ENCODE measurements at regions not wholly inside any gene's neighbourhood (a gene's known extent, or its start where the extent isn't known, plus 50 kb on each side); places are given as distances from the start of the nearest gene placed in this dataset.

- no peaks in the 10 kb centered on the region for H3K4me1 ChIP-seq (replicated peaks in 1 of 2)
- intact Hi-C loops (cut with DNase I), result no loop called here
- no peak for TF ChIP-seq CTCF (IDR thresholded peaks at IDR 0.05)
- no peak for TF ChIP-seq POLR2A (IDR thresholded peaks at IDR 0.05)
- no peaks in the 10 kb centered on the region for H3K9me3 ChIP-seq (replicated peaks in 1 of 3)
- H3K27me3 ChIP-seq, result no peaks in the 10 kb centered on the region
- no peaks in the 10 kb centered on the region for H3K36me3 ChIP-seq (replicated peaks in 1 of 2)
- no peak for DNase-seq
- H3K27ac ChIP-seq, result no peak overlapping the region
- no peak overlapping the region for H3K4me3 ChIP-seq
- 50 to 98% (median 92%) methylated on average over 1 of the region's 1 CpG for WGBS, 4 donors
Measured at GRCh38 chr1:219316066-219316465, 142.4 kb downstream of the LYPLAL1 start.

- 96 to 98% (median 96%) methylated on average over 2 of the region's 2 CpGs for WGBS, 4 donors
- Histone ChIP-seq H3K4me1 (replicated peaks in 1 of 2) (peaks cover 6 to 8% of the 10 kb centered on the region in 2 donors), H3K27me3 (no peaks in the 10 kb centered on the region), H3K4me3 (no peak overlapping the region), H3K36me3 (replicated peaks in 1 of 2) (no peaks in the 10 kb centered on the region), H3K9me3 (replicated peaks in 1 of 3) (no peaks in the 10 kb centered on the region), H3K27ac (no peak overlapping the region)
- TF ChIP-seq POLR2A (IDR thresholded peaks at IDR 0.05) (no peak), CTCF (IDR thresholded peaks at IDR 0.05) (no peak)
- no peak for DNase-seq
- intact Hi-C loops (cut with DNase I), result no loop called here
Measured at GRCh38 chr1:219313961-219314360, 140.3 kb downstream of the LYPLAL1 start.

GRCh38 chr1:219312967-219313366 lies 139.3 kb downstream of the LYPLAL1 start:
- intact Hi-C loops (cut with DNase I), result no loop called here
- peak in 1 of 7 donors; percentile 9 for DNase-seq
- TF ChIP-seq CTCF (IDR thresholded peaks at IDR 0.05), result no peak
- TF ChIP-seq POLR2A (IDR thresholded peaks at IDR 0.05), result no peak
- Histone ChIP-seq H3K9me3 (replicated peaks in 1 of 3) (no peaks in the 10 kb centered on the region), H3K27me3 (no peaks in the 10 kb centered on the region), H3K36me3 (replicated peaks in 1 of 2) (no peaks in the 10 kb centered on the region), H3K27ac (no peak overlapping the region), H3K4me1 (replicated peaks in 1 of 2) (peaks cover 6 to 8% of the 10 kb centered on the region in 2 donors), H3K4me3 (no peak overlapping the region)
- WGBS, 4 donors, result 48 to 64% (median 62%) methylated on average over 3 of the region's 3 CpGs

- Histone ChIP-seq H3K9me3 (replicated peaks in 1 of 3) (no peaks in the 10 kb centered on the region), H3K36me3 (replicated peaks in 1 of 2) (no peaks in the 10 kb centered on the region), H3K4me1 (replicated peaks in 1 of 2) (peaks cover 6 to 8% of the 10 kb centered on the region in 2 donors), H3K27ac (peak overlapping the region in 3 of 5 donors; percentile 10 to 55 (median 37)), H3K4me3 (no peak overlapping the region), H3K27me3 (no peaks in the 10 kb centered on the region)
- intact Hi-C loops (cut with DNase I), result no loop called here
- TF ChIP-seq POLR2A (IDR thresholded peaks at IDR 0.05) (no peak), CTCF (IDR thresholded peaks at IDR 0.05) (no peak)
- peak in 2 of 7 donors; percentile 13 to 29 for DNase-seq
- 3 to 19% (median 9%) methylated on average over 1 of the region's 1 CpG for WGBS, 4 donors
Measured at GRCh38 chr1:219310181-219310728, 136.6 kb downstream of the LYPLAL1 start.

Data from adrenal gland (tissue), 9 donors.